WTC11 (cell line): ENCODE measurements at regions not wholly inside any gene's neighbourhood (a gene's known extent, or its start where the extent isn't known, plus 50 kb on each side); places are given as distances from the start of the nearest gene placed in this dataset.

ENCODE experiments used
- CBFB ChIP-seq: sonication (generic); formaldehyde crosslinking; IDR thresholded peaks from 2 replicates; pipeline ENCODE4 v1.8.1; 2022; ENCODE audit warnings: mild to moderate bottlenecking, low read depth, missing genetic modification reagents
- FOXK1 ChIP-seq: sonication (generic); formaldehyde crosslinking; IDR thresholded peaks from 2 replicates; pipeline ENCODE4 v1.8.0; 2022; ENCODE audit warnings: mild to moderate bottlenecking, moderate library complexity, missing genetic modification reagents
- GRHL2 ChIP-seq: fragments of 250-450 bp; sonication (Bioruptor Pico); IDR thresholded peaks from 2 replicates; pipeline ENCODE4 v1.8.0; 2022; ENCODE audit warnings: mild to moderate bottlenecking, moderate library complexity; ENCODE audit not compliant: insufficient replicate concordance, severe bottlenecking
- NR1H2 ChIP-seq: sonication (generic); formaldehyde crosslinking; IDR thresholded peaks from 2 replicates; pipeline ENCODE4 v1.9.0; 2021; ENCODE audit warnings: mild to moderate bottlenecking, moderate library complexity, missing genetic modification reagents
- NR2C2 ChIP-seq: sonication (generic); formaldehyde crosslinking; IDR thresholded peaks from 2 replicates; pipeline ENCODE4 v1.8.0; 2022; ENCODE audit warnings: mild to moderate bottlenecking, missing genetic modification reagents
- RELA ChIP-seq: sonication (generic); formaldehyde crosslinking; IDR thresholded peaks from 2 replicates; pipeline ENCODE4 v1.8.1; 2022; ENCODE audit warnings: missing genetic modification reagents, mild to moderate bottlenecking, borderline replicate concordance
- TCF7 ChIP-seq: sonication (generic); formaldehyde crosslinking; IDR thresholded peaks from 2 replicates; pipeline ENCODE4 v1.8.0; 2022; ENCODE audit warnings: mild to moderate bottlenecking, low read depth, missing genetic modification reagents, moderate library complexity
- TEAD4 ChIP-seq: sonication (generic); formaldehyde crosslinking; IDR thresholded peaks from 2 replicates; pipeline ENCODE4 v1.8.0; 2022; ENCODE audit warnings: mild to moderate bottlenecking, missing genetic modification reagents
- TP53 ChIP-seq: sonication (generic); formaldehyde crosslinking; IDR thresholded peaks from 2 replicates; pipeline ENCODE4 v1.8.1; 2023; ENCODE audit warnings: mild to moderate bottlenecking, missing genetic modification reagents
- TF ChIP-seq, protein P1 (sequence below): fragments of 200-600 bp; IDR thresholded peaks from 2 replicates; pipeline ENCODE4 v1.8.0; 2022; ENCODE audit warnings: antibody characterized with exemption
- TF ChIP-seq, protein P2 (sequence below): sonication (generic); formaldehyde crosslinking; IDR thresholded peaks from 2 replicates; pipeline ENCODE4 v1.8.1; 2022; ENCODE audit warnings: low read depth, missing genetic modification reagents, borderline replicate concordance
- TF ChIP-seq, protein P3 (sequence below): sonication (generic); formaldehyde crosslinking; IDR thresholded peaks from 2 replicates; pipeline ENCODE4 v1.8.0; 2022; ENCODE audit warnings: missing genetic modification reagents

DNA sequence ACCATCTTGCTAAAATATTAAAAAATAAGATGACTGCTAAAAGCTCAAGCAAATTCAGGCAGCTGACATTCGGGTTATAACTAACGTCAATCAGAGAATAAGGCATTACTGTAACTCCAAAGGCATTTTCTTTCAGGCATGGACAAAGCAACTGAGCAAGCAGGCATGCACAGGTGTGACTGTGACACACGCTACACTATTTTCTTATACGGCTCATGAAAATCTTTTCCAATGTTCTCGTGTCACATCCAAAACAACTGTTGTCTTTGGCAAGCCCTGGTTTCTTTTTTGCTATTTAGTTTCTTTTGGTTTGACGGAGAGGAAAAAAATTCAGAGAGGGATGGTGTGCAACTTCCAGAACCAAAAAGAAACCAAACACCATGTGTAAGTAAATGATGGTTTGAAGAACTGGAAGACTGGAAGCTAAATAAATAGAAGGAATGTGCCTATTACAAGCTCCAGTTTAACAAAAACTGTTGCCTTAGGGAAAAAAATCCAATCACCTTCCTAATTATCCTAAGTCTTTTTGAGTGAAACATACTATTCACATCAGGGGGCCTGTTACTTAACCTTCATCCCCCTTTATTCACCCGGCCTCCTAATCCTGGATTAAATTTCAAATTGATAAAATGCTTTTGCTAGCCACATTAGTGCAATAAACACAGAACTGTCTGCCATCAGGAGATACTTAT is 277.6 kb downstream of the PSAT1 start:
- TF ChIP-seq, protein P1, sequence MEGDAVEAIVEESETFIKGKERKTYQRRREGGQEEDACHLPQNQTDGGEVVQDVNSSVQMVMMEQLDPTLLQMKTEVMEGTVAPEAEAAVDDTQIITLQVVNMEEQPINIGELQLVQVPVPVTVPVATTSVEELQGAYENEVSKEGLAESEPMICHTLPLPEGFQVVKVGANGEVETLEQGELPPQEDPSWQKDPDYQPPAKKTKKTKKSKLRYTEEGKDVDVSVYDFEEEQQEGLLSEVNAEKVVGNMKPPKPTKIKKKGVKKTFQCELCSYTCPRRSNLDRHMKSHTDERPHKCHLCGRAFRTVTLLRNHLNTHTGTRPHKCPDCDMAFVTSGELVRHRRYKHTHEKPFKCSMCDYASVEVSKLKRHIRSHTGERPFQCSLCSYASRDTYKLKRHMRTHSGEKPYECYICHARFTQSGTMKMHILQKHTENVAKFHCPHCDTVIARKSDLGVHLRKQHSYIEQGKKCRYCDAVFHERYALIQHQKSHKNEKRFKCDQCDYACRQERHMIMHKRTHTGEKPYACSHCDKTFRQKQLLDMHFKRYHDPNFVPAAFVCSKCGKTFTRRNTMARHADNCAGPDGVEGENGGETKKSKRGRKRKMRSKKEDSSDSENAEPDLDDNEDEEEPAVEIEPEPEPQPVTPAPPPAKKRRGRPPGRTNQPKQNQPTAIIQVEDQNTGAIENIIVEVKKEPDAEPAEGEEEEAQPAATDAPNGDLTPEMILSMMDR = no peak
- TF ChIP-seq, protein P2, sequence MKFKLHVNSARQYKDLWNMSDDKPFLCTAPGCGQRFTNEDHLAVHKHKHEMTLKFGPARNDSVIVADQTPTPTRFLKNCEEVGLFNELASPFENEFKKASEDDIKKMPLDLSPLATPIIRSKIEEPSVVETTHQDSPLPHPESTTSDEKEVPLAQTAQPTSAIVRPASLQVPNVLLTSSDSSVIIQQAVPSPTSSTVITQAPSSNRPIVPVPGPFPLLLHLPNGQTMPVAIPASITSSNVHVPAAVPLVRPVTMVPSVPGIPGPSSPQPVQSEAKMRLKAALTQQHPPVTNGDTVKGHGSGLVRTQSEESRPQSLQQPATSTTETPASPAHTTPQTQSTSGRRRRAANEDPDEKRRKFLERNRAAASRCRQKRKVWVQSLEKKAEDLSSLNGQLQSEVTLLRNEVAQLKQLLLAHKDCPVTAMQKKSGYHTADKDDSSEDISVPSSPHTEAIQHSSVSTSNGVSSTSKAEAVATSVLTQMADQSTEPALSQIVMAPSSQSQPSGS (CRISPR knock-in tag) = no peak
- TF ChIP-seq RELA = no peak
- no peak for TF ChIP-seq FOXK1 (CRISPR knock-in tag)
- TF ChIP-seq, protein P3, sequence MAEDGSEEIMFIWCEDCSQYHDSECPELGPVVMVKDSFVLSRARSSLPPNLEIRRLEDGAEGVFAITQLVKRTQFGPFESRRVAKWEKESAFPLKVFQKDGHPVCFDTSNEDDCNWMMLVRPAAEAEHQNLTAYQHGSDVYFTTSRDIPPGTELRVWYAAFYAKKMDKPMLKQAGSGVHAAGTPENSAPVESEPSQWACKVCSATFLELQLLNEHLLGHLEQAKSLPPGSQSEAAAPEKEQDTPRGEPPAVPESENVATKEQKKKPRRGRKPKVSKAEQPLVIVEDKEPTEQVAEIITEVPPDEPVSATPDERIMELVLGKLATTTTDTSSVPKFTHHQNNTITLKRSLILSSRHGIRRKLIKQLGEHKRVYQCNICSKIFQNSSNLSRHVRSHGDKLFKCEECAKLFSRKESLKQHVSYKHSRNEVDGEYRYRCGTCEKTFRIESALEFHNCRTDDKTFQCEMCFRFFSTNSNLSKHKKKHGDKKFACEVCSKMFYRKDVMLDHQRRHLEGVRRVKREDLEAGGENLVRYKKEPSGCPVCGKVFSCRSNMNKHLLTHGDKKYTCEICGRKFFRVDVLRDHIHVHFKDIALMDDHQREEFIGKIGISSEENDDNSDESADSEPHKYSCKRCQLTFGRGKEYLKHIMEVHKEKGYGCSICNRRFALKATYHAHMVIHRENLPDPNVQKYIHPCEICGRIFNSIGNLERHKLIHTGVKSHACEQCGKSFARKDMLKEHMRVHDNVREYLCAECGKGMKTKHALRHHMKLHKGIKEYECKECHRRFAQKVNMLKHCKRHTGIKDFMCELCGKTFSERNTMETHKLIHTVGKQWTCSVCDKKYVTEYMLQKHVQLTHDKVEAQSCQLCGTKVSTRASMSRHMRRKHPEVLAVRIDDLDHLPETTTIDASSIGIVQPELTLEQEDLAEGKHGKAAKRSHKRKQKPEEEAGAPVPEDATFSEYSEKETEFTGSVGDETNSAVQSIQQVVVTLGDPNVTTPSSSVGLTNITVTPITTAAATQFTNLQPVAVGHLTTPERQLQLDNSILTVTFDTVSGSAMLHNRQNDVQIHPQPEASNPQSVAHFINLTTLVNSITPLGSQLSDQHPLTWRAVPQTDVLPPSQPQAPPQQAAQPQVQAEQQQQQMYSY (CRISPR knock-in tag) = no peak
- no peak for TF ChIP-seq TP53 (CRISPR knock-in tag)
- TF ChIP-seq NR1H2 = no peak
- no peak for TF ChIP-seq CBFB (CRISPR knock-in tag)
- TF ChIP-seq TCF7 (CRISPR knock-in tag) = no peak
- no peak for TF ChIP-seq NR2C2 (CRISPR knock-in tag)
- no peak for TF ChIP-seq TEAD4 (CRISPR knock-in tag)
- no peak for TF ChIP-seq GRHL2 (CRISPR knock-in tag)
